Stimulated activated CD4-positive, alpha-beta T cell treated with anti-CD3 and anti-CD28 coated beads, TNF-alpha, amount 100 ng/mL, for 4 hours (primary cell): ENCODE measurements at regions not wholly inside any gene's neighbourhood (a gene's known extent, or its start where the extent isn't known, plus 50 kb on each side); places are given as distances from the start of the nearest gene placed in this dataset.
"Not testable (repeated sequence)": the region's sequence is repeated elsewhere in the genome, so short reads cannot be mapped to it uniquely, and the experiment has no call there.

Experiments used
- DNase-seq, 3 experiments: peaks; one replicate each; pipeline ENCODE4 v3.0.0-alpha.2; 2020; ENCODE audit warnings: low read depth in 3 of 3

DNA sequence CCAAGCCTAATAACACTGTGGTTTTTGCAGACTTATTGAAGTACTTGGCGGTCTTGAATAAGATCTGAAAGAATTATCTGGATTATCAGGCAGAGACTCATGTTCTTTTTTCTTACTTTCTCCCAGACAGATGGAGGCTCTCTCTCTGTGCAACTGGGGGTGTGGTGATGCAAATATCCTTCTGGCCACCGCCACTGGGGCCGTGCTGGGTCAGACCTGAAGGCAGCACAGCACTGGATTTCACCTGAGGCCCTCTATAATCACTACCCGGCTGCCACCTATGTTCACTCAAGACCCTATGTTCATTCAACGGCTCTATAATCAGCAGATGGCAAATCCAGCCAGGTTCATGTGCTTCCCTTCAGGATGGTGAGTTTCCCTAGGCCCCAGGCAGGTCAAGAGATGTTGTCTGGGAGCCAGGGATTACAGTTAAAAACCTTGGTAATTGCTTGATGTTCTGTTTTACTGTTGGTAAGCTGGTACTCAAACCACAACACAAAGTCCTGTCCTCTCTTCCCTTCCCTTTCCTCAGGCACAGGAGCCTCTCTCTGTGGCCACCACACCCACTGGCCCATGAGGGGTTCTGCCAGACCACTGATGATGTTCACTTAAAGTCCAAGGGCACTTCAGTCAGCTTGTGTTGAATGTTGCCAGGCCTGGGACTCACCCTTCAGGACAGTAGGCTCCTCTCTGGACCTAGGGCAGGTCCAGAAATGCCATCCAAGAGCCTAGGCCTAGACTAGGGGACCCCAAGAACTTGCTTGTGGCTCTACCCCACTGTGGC is 205.3 kb upstream of the GCFC2 start:
- no peak for DNase-seq

DNA sequence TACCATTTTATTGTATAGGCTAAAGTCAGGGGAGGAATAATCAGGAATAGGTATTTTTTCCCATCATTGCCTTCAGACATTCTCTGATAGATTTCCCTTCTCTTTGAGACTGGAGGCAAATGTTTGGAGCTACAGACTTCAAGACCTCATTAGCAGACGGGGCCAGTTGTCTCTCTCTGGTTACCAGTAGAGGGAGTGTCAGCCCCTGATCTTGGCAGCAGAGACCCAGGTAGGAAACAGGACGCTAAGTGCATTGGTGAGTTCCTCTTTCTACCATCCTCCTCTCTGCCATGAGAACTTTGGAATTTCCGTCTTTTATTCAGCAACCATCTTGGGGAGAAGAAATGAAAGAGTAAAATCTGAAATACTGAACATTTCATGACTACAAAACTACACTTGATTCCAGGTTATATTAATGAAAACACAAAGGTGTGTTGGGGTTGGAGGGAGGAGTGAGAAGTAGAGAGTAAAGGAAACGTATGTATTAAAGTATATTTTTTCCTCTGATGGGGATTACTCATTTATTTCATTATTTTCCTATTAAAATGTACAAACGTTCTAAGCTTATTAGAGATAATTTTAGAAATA is 186.2 kb upstream of the GCFC2 start:
- no peak for DNase-seq

DNA sequence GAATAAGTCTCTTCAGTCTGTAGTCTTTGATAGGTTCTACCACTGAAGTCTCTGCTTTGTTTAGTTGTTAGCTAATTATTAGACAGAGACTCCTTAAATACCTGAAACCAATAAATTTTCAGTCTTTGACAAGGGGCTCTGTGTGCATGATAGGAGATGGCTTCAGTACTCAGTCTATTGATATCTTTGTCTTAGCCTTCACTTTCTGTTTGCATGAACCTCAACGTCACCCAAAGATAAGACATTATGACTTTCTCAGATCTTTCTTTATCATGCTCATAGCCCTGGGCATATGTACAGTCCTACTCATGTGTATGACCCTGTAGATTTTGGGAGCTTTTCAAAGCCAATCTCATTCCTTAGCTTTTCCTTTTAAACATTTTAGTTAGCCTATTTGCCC is 183.5 kb upstream of the GCFC2 start:
- DNase-seq, result no peak

GRCh38 chr2:75892490-75892889 is 181.8 kb upstream of the GCFC2 start:
- DNase-seq, result no peak

GRCh38 chr2:75882530-75882929 is 171.8 kb upstream of the GCFC2 start:
- no peak for DNase-seq

DNA sequence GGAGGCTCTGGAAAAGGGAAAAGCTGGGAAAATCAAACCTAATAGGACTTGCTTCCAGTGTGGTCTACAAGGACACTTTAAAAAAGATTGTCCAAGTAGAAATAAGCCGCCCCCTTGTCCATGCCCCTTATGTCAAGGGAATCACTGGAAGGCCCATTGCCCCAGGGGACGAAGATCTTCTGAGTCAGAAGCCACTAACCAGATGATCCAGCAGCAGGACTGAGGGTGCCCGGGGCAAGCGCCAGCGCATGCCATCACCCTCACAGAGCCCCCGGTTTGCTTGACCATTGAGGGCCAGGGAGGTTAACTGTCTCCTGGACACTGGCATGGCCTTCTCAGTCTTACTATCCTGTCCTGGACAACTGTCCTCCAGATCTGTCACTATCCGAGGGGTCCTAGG is 164.9 kb upstream of the GCFC2 start:
- not testable (repeated sequence) for DNase-seq

DNA sequence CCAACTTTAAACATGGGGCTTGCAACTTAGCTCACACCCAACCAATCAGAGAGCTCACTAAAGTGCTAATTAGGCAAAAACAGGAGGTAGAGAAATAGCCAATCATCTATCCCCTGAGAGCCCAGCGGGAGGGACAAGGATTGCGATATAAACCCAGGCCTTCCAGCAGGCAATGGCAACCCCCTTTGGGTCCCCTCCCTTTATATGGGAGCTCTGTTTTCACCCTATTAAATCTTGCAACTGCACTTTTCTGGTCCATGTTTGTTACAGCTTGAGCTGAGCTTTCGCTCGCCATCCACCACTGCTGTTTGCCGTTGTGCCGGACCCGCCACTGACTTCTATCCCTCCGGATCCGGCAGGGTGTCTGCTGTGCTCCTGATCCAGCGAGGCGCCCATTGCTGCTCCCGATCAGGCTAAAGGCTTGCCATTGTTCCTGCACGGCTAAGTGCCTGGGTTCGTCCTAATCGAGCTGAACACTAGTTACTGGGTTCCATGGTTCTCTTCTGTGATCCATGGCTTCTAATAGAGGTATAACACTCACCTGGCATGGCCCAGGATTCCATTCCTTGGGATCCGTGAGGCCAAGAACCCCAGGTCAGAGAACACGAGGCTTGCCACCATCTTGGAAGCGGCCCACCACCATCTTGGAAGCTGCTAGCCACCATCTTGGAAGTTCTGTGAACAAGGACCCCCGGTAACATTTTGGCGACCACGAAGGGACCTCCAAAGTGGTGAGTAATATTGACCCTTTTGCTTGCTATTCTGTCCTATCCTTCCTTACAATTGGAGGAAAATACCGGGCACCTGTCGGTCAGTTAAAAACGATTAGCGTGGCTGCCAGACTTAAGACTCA is 161.3 kb upstream of the GCFC2 start:
- not testable (repeated sequence) for DNase-seq

GRCh38 chr2:75870651-75871137 is 160.0 kb upstream of the GCFC2 start:
- no peak for DNase-seq

DNA sequence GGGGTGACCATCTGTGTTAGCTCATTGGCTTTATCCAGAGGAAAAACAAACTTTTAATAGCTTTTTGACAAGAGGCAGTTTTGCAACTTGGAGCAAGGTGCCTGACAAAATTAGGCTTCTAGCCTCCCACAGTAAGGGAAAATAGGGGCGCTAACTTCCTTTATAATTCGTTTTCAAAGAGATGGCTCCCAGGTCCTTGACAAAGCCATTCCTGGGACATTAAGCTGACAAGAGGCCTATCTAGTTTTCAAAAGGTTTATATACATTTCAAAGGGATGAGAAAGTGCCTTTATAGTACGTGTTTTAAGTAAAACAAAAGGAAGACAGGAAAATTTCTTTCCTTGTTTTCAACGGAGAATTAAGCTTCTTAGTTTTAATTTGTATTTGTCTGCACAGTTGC is 159.4 kb upstream of the GCFC2 start:
- DNase-seq, result no peak

DNA sequence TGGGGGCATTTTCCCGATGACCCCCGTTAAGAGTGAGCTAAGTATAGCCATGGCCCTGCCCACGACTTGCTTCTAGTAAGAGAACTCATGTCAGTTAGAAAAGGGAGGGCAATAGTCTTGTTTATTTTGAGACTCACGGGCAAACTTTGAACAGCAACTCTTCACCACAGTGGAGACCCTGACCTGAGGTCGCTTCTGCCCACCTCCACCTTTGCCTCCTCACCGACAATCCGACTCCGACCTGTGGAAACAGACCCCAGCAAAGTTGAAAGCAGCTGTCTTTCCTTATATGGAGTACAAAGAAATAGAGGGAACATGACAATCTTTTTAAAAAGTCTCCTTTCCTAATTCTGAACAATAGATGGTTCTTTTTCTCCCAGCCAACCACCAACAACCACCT is 155.0 kb upstream of the GCFC2 start:
- no peak for DNase-seq

DNA sequence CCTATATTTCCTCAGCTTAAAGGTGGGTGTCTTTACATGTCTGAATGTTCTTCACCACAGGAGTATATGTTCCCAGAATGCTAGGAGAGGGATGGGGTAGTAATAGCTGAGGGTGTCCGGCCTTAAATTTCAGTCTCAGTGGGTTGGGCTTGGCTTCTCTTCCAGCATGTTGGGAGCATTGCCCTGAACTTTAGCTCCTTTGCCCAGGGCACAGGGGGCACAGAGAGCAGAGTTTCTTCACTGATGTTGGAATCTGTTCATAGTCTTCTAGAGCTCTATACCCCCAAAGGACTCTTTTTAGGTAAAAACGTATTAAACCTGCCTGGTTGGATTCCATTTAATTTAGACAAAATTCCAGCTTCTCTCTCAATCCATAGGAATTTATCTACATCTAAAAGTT is 154.4 kb upstream of the GCFC2 start:
- DNase-seq, result no peak

DNA sequence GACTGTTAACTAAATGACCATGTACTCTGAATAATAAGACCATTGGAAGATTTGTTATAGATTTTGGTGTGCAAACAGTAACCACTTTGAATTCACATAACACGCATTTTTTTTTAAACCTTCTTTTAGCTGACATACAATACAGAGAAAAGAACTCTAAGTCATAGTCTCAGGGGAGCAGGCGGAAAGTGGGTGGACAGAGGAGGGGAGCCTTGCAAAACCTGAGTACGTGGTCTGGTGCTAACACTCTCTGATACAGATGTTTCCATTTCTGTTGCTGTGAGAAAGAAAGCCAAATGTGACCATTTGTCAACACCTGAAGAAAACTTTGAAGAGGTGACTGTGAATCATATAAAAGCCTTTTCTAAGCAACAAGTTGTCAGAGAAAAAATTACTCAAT is 151.8 kb upstream of the GCFC2 start:
- no peak for DNase-seq

DNA sequence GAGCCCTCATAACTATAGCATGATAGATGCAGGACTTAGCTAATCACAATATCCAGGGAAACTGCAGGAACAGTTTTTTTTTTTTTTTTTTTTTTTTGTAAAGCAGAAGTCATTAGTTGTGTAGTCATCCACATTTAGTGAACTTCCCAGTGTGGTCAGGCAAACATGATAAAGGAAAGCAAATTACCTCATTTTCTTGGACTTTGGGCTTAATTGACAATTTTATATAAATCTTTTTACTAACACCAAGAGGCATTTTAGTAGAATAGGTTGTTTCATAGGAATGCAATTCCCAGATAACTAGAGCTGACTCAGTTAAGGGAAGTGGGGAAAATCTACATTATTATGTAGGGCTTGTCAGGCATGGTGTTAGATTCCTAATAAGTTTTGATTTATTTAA is 142.7 kb upstream of the GCFC2 start:
- DNase-seq, result no peak

DNA sequence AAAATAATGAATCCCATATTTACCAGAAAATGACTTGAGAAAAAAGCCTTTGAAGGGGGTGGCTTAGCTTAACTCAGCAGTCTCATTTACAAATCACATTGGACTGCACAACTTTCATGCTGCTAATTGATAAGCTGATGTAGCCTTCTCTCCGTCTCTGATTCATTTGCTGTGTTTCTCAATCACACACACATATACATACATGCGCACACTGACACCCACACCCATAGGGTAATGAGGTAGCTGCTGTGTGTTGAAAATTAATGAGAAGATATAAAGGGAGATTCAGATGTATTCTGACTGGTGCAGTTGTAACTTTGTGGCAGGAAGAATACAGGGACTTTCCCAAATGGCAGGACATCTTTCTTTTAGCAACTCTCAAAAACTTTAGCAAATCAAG is 141.9 kb upstream of the GCFC2 start:
- DNase-seq, result no peak

DNA sequence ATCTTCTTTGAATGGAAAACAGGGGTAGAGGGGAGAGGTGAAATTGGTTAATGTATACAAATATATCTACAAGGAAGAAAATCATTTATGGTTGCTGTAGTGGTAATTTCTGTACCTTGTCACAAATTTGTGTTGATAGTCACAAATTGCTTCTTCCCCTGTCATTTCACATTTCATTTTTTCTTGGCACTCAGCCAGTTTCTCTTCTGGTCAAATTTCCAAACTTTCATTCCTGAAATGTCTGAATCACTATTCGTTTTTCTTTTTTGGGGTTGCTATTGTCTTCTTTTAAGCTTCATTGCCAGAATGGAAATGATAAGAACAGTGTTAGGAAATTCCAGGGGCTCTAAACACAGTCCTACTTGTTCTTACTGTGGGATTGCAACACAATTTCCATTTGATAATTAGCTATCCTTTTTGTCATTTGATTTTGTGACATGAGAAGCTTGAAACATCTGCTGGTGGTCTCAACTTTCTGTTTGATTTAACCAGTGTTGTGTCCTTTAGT is 136.0 kb upstream of the GCFC2 start:
- no peak for DNase-seq

GRCh38 chr2:75844651-75845050 is 133.9 kb upstream of the GCFC2 start:
- DNase-seq, result no peak

DNA sequence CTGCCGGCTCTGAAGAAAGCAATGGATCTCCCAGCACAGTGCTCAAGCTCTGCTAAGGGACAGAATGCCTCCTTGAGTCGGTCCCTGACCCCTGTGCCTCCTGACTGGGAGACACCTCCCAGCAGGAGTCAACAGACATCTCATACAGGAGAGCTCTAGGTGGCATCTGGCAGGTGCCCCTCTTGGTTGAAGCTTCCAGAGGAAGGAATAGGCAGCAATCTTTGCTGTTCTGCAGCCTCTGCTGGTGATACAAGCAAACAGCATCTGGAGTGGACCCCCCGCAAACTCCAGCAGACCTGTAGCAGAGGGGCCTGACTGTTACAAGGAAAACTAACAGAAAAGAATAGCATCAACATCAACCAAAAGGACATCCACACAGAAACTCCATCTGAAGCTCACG is 123.9 kb upstream of the GCFC2 start:
- not testable (repeated sequence) for DNase-seq

- no peak for DNase-seq
Measured at GRCh38 chr2:75833386-75833785, 122.7 kb upstream of the GCFC2 start.

- no peak for DNase-seq
Measured at GRCh38 chr2:75828826-75829225, 118.1 kb upstream of the GCFC2 start.

DNA sequence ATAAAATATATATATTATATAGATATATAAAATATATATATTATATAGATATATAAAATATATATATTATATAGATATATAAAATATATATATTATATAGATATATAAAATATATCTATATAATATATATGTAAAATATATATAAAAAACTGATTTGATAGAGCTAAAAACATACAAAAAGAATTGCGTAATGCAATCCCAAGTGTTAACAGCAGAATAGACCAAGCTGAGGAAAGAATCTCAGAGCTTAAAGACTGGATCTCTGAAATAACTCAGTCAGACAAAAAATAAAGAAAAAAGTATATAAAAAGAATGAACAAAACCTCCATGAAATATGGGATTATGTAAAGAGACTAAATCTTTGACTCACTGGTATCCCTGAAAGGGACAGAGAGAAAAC is 112.8 kb upstream of the GCFC2 start:
- not testable (repeated sequence) for DNase-seq

GRCh38 chr2:75822336-75822735 is 111.6 kb upstream of the GCFC2 start:
- DNase-seq, result no peak

DNA sequence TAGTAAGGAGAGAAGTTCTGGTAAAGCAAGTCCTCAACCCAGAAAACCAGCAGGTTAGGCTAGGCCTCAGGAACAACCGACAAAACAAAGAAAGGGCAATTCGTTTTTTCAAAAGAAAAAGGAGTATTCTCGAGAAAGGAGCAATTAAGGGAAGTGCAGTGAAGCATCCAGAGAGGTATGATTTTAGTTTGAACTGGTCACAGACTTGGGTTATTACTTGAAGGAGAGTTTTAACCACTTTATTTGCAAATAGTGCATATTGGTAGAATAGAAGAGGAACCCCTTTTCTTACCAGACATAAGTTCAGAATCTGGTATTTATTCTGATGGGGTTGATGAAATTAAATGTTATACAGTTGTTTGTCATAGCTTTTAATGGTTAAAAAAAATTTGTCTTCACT is 110.0 kb upstream of the GCFC2 start:
- DNase-seq, result no peak
